ENCODE measurements at regions not wholly inside any gene's neighbourhood (a gene's known extent, or its start where the extent isn't known, plus 50 kb on each side); places are given as distances from the start of the nearest gene placed in this dataset.

- TF ChIP-seq CTCF (IDR thresholded peaks at IDR 0.05) (no peak), POLR2A (IDR thresholded peaks at IDR 0.05) (no peak), EP300 (IDR thresholded peaks at IDR 0.05) (no peak), POLR2AphosphoS5 (IDR thresholded peaks at IDR 0.05) (no peak)
Observed at GRCh38 chr10:55223352-55223751, 422.3 kb upstream of the PCDH15 start.

Data from sigmoid colon (tissue), 4 donors.